PC-9 (cell line): ENCODE measurements at regions not wholly inside any gene's neighbourhood (a gene's known extent, or its start where the extent isn't known, plus 50 kb on each side); places are given as distances from the start of the nearest gene placed in this dataset.

Source experiments
- EZH2 ChIP-seq: fragments of 200-600 bp; sonication (generic); IDR thresholded peaks from 2 replicates; pipeline ENCODE4 v1.8.0; 2017; ENCODE audit warnings: antibody characterized with exemption, low read depth
- TF ChIP-seq, protein P1 (sequence below): fragments of 200-600 bp; sonication (generic); conservative IDR thresholded peaks from 2 replicates; pipeline ENCODE4 v1.6.1; 2017; ENCODE audit warnings: mixed run types, antibody characterized with exemption, mild to moderate bottlenecking, moderate library complexity

DNA sequence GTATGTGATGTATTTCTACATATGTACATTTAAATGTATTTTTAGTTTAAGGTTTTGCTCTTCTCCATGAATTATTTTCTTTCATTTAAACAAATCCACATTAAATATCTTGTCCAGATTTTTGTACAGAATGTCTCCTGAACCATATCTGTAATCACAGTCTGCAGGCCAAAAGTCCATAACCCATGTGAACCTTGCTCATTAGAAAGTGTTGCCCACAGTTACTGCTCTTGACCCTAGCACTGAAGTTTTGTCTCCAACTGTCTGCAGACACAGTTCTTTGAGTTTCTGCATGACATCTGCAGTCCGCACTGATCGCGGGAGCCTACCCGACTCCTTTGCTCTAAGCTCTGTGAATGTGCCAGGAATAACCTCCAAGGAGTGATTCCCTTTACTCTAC lies 626.2 kb upstream of the SLC10A2 start:
- TF ChIP-seq, protein P1, sequence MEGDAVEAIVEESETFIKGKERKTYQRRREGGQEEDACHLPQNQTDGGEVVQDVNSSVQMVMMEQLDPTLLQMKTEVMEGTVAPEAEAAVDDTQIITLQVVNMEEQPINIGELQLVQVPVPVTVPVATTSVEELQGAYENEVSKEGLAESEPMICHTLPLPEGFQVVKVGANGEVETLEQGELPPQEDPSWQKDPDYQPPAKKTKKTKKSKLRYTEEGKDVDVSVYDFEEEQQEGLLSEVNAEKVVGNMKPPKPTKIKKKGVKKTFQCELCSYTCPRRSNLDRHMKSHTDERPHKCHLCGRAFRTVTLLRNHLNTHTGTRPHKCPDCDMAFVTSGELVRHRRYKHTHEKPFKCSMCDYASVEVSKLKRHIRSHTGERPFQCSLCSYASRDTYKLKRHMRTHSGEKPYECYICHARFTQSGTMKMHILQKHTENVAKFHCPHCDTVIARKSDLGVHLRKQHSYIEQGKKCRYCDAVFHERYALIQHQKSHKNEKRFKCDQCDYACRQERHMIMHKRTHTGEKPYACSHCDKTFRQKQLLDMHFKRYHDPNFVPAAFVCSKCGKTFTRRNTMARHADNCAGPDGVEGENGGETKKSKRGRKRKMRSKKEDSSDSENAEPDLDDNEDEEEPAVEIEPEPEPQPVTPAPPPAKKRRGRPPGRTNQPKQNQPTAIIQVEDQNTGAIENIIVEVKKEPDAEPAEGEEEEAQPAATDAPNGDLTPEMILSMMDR, result no peak
- TF ChIP-seq EZH2, result no peak
